Fibroblast of mammary gland (primary cell): ENCODE measurements at regions not wholly inside any gene's neighbourhood (a gene's known extent, or its start where the extent isn't known, plus 50 kb on each side); places are given as distances from the start of the nearest gene placed in this dataset.

Experiments
- DNase-seq: peaks from one replicate; pipeline ENCODE4 v3.0.0-alpha.2; 2010; ENCODE audit warnings: low read depth
- H3K4me3 ChIP-seq: 2 replicates; pipeline ENCODE4 v1.5.1; 2011; ENCODE audit warnings: low read depth, mild to moderate bottlenecking, low read length, moderate library complexity; ENCODE audit not compliant: control insufficient read depth
- TF ChIP-seq, protein P1 (sequence below): conservative IDR thresholded peaks from 2 replicates; pipeline ENCODE4 v1.5.1; 2011; ENCODE audit warnings: low read depth, low read length, inconsistent platforms; ENCODE audit not compliant: control insufficient read depth, insufficient read depth

DNA sequence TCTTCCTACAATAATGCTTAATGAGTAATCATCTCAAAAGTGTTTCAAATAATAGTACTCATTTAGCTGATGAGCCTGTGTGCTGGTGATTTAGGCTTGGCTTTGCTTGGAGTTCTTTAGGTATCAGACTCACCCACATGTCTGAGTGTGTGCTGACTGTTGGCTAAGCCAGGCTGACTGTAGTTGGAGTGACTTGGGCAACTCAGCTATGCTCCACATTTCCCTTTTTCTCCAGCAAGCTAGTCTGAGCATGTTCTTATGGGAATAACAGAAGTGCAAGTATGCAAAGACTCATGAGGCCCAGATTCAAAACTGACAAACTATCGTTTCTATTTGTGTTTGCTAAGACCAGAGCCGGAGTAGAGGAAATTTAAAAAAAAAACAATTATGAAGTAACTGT is 99.0 kb upstream of the ADGRL4 start:
- TF ChIP-seq, protein P1, sequence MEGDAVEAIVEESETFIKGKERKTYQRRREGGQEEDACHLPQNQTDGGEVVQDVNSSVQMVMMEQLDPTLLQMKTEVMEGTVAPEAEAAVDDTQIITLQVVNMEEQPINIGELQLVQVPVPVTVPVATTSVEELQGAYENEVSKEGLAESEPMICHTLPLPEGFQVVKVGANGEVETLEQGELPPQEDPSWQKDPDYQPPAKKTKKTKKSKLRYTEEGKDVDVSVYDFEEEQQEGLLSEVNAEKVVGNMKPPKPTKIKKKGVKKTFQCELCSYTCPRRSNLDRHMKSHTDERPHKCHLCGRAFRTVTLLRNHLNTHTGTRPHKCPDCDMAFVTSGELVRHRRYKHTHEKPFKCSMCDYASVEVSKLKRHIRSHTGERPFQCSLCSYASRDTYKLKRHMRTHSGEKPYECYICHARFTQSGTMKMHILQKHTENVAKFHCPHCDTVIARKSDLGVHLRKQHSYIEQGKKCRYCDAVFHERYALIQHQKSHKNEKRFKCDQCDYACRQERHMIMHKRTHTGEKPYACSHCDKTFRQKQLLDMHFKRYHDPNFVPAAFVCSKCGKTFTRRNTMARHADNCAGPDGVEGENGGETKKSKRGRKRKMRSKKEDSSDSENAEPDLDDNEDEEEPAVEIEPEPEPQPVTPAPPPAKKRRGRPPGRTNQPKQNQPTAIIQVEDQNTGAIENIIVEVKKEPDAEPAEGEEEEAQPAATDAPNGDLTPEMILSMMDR, result no peak
- peak; percentile 31 for DNase-seq
- H3K4me3 ChIP-seq, result no peak overlapping the region

DNA sequence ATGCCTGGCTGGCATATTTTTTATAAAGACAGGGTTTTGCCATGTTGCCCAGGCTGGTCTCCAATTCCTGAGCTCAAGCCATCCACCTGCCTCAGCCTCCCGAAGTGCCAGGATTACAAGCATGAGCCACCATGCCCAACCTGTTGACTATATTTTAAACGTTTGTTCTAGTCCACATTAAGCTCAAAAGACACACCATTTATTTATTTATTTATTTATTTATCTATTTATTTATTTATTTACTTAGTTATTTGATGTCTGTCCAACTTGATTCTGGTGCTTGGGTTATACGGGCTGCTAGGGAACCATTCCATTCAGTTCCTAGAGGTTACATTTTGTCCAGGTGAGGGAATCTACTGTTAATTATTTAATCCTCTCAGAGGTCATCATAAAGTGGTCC is 98.1 kb upstream of the ADGRL4 start:
- no peak for DNase-seq
- H3K4me3 ChIP-seq, result no peak overlapping the region
- TF ChIP-seq, protein P1, result no peak

DNA sequence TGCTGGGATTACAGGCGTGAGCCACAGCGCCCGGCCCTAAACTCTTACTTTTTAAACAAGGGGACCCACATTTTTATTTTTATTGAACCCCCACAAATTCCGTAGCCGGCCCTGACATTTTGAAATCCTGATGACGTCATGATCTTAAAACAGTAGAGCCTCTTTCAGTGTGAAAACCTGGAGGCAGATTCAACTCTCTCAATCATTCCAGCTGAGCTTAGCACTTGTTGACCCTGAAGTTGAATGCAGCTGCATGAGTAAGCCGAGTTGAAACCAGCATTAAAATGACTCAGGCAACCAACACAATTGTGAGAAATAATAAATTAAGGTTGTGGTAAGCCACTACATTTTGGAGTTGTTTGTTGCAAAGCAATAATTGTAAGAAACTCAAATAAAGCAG is 93.9 kb upstream of the ADGRL4 start:
- H3K4me3 ChIP-seq, result no peak overlapping the region
- DNase-seq, result peak; percentile 90
- TF ChIP-seq, protein P1, result no peak

DNA sequence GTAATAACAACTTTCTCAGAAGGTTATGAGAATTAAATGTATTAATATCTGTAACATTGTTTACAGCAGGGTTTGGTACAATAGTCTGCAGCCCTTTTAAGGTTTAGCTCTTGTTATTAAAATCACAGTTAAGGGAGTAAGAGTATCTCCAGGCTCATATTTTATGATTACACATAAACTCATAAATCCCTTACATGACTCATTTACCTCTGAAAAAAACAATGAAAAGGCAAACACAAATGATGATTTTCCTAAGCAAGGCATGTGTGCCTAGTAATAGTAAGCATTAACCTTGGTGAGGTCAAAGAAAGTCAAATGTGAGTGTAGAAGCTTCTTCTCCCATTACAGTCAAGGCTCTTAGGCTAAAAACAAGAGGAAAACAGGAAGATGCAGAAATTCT is 84.5 kb upstream of the ADGRL4 start:
- DNase-seq, result peak; percentile 23
- TF ChIP-seq, protein P1, result no peak
- H3K4me3 ChIP-seq, result no peak overlapping the region

DNA sequence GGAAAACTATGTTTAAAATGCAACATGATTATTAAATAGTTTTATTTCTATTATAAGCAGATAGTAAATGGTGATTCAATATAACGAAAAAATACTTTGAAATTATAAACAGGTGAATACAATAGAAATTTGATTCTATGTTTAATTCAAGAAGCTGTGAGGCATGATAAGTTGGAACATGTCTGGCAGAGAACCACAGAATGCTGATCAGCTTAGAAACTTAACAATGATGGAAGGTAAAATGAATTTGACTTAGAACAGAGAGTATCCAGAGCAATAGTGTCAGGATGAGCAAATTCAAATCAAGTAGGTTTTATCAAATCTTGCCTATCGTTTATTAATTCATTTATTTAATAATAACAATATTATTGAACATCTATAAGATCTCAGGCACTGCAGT is 83.4 kb upstream of the ADGRL4 start:
- TF ChIP-seq, protein P1, result no peak

DNA sequence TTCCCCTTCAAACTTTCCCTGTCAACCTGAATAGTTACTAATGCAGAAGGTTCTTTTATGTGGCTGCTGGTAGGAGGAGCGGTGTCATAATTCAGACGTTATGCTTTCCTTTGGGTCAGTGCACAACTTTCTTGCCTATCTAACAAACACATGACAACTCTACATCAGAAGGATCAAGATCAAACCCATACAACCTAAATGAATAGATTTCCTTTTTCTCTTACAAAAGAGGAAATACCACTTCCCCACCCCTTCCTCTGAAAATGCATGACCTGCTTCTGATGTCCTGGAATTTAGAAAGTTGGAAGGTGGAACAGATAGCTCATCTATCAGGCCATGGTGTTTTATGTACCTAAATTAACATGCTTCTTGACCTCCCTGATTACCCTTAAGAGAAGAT is 75.7 kb upstream of the ADGRL4 start:
- H3K4me3 ChIP-seq, result no peak overlapping the region
- DNase-seq, result no peak
- TF ChIP-seq, protein P1, result no peak

More for the DNA sequence above, 83.4 kb upstream of the ADGRL4 start:
- DNase-seq, result no peak
- no peak overlapping the region for H3K4me3 ChIP-seq

DNA sequence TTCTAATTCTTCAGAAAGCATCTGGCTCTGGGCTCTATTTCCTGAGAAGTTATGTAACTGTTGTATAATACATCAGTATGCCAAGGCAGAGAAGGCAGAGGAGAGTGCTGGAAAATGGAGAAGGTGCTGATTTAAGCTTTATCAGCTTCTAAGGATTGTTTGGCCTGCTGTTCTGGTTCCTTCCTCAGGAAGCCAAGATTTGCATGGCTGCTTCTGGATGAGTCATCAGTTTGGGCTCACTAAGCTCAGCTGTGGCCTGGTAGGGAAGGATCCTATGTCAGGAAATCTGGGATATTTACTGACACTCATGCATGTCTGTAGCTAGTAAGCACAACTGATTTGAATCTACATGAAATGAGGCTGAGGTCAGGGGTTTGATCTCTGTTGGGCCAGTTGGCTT is 73.2 kb upstream of the ADGRL4 start:
- peak; percentile 84 for DNase-seq
- TF ChIP-seq, protein P1, result no peak
- H3K4me3 ChIP-seq, result no peak overlapping the region
